ENCODE measurements at regions not wholly inside any gene's neighbourhood (a gene's known extent, or its start where the extent isn't known, plus 50 kb on each side); places are given as distances from the start of the nearest gene placed in this dataset.

- Histone ChIP-seq H3K27ac (no peak overlapping the region), H3K4me1 (peaks cover 0 to 14% of the 10 kb centered on the region in 2 donors), H3K9me3 (no peaks in the 10 kb centered on the region), H3K36me3 (no peaks in the 10 kb centered on the region), H3K27me3 (peaks cover 0 to 7% of the 10 kb centered on the region in 2 donors), H3K4me3 (no peak overlapping the region)
- DNase-seq, result no peak
- no peak for ATAC-seq
- intact Hi-C loops (cut with DNase I), result no loop called here
- TF ChIP-seq CTCF (IDR thresholded peaks at IDR 0.05), result no peak
Observed at GRCh38 chr11:115718945-115719344, 214.7 kb upstream of the CADM1 start.

GRCh38 chr11:115718106-115718505 lies 213.9 kb upstream of the CADM1 start:
- H3K27ac ChIP-seq, result no peak overlapping the region
- intact Hi-C loops (cut with DNase I), result no loop called here
- H3K27me3 ChIP-seq, result peaks cover 0 to 7% of the 10 kb centered on the region in 2 donors
- ATAC-seq (no peak), DNase-seq (peak in 1 of 4 donors; percentile 53)
- H3K4me3 ChIP-seq, result no peak overlapping the region
- TF ChIP-seq CTCF (IDR thresholded peaks at IDR 0.05), result no peak
- H3K36me3 ChIP-seq, result no peaks in the 10 kb centered on the region
- H3K9me3 ChIP-seq, result no peaks in the 10 kb centered on the region
- H3K4me1 ChIP-seq, result peaks cover 0 to 14% of the 10 kb centered on the region in 2 donors

- no peak overlapping the region for H3K4me3 ChIP-seq
- H3K9me3 ChIP-seq, result no peaks in the 10 kb centered on the region
- peak overlapping the region in 1 of 2 donors; percentile 42 for H3K27ac ChIP-seq
- no peak for TF ChIP-seq CTCF (IDR thresholded peaks at IDR 0.05)
- H3K4me1 ChIP-seq, result peaks cover 0 to 14% of the 10 kb centered on the region in 2 donors
- ATAC-seq, result peak; percentile 41
- H3K27me3 ChIP-seq, result peaks cover 0 to 7% of the 10 kb centered on the region in 2 donors
- peak in 3 of 4 donors; percentile 56 to 80 (median 57) for DNase-seq
- H3K36me3 ChIP-seq, result no peaks in the 10 kb centered on the region
- intact Hi-C loops (cut with DNase I), result no loop called here
Observed at GRCh38 chr11:115716601-115717529, 212.7 kb upstream of the CADM1 start.

GRCh38 chr11:115716080-115716479 lies 211.9 kb upstream of the CADM1 start:
- no peak overlapping the region for H3K4me3 ChIP-seq
- ATAC-seq (no peak), DNase-seq (peak in 1 of 4 donors; percentile 69)

More at GRCh38 chr11:115716080-115716479, 211.9 kb upstream of the CADM1 start:
- TF ChIP-seq CTCF (IDR thresholded peaks at IDR 0.05), result no peak
- H3K27me3 ChIP-seq, result peaks cover 0 to 13% of the 10 kb centered on the region in 2 donors
- peaks cover 0 to 14% of the 10 kb centered on the region in 2 donors for H3K4me1 ChIP-seq
- H3K27ac ChIP-seq, result peak overlapping the region in 1 of 2 donors; percentile 42
- intact Hi-C loops (cut with DNase I), result no loop called here
- H3K36me3 ChIP-seq, result no peaks in the 10 kb centered on the region
- no peaks in the 10 kb centered on the region for H3K9me3 ChIP-seq
